Skin of body (tissue), 1 donor: ENCODE measurements at regions not wholly inside any gene's neighbourhood (a gene's known extent, or its start where the extent isn't known, plus 50 kb on each side); places are given as distances from the start of the nearest gene placed in this dataset.

Experiments used
- DNase-seq: peaks from one replicate; lab custom pipeline; 2025; lab: John Stamatoyannopoulos, UW

DNA sequence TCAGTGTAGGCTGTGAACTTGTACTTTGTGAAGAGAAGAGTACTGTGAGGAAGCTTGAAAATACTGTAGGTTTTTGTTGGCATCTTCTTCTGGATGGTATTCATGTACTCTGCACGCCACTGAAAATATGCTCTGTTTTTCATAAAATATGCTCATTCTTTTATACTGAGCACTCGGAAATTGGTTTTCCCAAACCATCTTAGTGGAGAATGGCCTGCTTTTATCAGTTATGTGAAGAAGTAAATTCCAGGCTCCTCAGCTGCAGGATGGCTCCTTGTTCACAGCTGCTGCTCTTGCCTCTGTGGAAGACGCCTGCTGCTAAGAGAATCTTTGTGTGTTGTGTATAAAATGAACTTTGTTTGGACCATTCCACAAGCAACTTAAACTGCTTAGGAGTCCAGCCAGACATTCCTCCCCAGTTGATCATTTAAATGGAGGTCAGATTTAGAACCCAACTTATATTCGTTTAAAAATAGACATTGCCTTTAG is 443.5 kb upstream of the RGS6 start:
- peak; percentile 61 for DNase-seq

DNA sequence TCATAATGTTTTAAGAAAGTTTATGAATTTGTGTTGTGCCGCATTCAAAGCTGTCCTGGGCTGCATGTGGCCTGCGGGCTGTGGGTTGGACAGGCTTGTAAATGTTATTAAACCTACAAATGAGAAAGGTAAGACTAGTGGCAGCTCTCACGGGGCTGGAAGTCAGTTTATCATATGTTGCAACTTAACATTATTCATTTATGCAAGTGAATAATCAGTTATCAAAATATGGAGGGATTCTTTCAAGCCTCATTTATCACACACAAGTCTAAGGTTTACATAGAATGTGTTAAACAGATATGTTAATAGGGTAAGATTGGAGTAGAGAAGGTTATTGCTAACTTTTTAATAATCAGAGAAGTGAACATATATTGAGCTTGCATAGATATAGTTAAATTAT is 442.5 kb upstream of the RGS6 start:
- DNase-seq = no peak

DNA sequence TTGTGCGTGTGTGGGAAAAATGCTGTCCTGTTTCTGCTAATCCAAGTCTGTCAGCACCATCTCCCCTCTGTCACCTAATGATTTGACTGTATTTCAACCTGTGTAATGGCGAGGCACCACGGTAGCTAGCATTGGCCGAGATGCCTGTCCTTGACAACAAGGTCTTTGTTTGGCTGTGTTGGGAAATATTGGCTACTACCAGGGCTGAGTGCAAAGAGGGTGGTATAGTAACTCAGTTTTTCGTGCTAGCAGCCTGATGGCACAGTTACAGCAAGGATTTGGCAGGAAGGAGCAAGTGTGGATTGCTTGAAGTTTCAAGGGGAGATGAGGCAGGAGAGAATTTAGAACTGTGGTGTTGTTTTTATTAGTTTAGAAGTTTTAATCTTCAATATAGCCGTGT is 440.3 kb upstream of the RGS6 start:
- DNase-seq = no peak

DNA sequence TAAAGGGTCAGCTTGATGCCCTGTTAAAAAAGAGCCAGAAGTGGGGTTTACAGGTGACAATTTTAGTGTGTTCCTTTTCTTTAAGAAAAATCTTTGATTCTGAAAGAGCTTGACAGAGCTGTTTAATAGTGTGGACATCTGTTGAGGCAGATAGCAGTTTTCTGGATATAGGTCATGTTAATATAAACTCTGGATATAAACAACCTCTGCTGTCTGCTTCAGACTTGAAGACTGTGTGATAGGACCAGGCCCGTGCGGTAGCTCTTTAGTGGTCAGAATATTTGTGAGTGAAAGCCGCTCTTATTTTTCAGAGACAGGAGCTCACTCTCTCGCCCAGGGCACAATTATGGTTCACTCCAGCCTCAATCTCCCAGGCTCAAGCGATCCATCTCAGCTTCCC is 439.9 kb upstream of the RGS6 start:
- no peak for DNase-seq

DNA sequence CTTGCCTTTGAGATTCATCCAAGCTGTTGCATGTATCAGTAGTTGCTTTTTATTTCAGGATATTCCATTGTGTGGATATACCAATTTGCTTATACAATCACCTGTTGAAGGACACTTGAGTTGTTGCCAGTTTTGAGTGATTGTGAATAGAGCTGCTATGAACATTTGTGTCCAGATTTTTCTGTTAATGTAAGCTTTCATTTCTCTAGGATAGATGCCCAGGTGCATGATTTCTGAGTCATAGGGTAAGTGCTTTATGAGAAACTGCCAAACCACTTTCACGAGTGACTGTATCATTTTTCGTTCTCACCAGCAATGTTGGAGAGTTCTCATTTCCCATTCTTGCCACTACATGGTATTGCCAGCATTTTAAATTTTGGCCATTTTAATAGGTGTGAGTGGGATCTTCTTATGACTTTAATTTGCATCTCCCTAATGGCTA is 434.6 kb upstream of the RGS6 start:
- DNase-seq = no peak

DNA sequence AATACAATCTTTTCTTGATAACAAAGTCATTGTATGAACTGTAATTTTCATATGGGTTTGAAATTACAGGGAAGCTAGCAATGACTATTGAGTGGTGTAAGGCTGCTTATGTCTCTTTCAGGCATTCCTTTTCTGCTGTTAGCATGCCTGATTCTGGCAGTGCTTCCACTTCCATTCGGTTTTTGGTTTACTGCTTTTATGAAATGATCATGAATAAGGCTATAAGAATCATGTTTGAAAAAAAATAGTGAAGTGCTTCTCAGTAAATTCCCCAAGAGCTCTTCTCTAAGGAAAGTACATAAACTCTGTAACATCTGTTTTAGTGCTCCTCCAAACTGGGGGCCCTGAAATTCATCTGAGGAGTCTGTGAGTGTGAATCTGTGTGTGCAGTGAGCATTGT is 434.0 kb upstream of the RGS6 start:
- DNase-seq = peak; percentile 51

DNA sequence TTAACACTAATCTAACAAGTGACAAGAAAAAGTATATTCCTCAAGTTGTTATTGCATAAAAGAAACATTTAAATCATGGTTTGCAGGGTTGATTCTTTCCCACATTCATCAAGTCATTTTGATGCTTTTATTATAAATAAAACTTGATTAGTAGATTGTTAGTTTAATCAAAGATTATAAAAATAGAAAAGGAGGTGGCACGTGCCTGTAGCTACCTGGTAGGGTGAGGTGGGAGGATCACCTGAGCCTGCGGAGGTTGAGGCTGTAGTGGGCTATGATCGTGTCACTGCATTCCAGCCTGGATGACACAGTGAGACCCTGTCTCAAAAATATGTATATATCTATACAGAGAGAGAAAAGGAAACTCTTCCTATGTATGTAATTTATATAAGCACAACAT is 433.2 kb upstream of the RGS6 start:
- DNase-seq = no peak

DNA sequence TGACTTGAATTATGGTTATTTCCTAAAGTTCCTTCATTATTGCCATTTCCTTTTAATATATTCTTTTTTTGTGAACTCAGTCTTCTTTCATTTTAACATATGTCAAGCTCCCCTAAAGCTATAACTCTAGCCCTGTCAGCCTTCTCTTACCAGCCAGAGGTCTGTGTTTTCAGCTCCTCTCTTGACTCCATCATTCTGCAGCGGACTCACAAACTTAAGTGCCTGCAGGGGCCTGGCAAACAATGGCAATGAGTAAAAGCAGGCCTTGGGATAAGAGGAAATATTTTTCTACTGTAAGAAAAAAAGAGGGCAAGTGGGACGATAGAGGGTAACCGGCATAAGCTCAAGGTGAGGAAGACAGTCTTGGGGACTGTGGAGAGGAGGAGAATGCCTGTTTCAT is 424.5 kb upstream of the RGS6 start:
- DNase-seq = no peak

DNA sequence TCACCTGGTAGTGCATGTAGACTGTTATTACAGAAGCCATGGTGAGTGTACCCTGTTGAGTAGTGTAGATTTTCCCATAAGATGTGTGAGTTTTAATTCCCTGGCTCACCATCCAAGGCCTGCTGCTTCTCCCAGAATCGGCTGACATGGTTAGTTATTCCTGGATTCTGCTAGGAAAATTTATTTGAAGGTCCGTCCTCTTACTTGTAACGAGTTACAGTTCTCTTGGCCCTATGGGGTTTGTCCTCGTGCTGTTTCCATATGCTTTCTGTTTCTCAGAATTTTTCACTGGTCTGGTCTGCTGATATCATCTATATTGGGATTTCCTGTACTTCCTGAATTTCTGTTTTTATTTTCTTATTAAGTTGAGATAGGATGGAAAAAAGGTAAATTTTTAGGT is 423.3 kb upstream of the RGS6 start:
- peak; percentile 19 for DNase-seq

DNA sequence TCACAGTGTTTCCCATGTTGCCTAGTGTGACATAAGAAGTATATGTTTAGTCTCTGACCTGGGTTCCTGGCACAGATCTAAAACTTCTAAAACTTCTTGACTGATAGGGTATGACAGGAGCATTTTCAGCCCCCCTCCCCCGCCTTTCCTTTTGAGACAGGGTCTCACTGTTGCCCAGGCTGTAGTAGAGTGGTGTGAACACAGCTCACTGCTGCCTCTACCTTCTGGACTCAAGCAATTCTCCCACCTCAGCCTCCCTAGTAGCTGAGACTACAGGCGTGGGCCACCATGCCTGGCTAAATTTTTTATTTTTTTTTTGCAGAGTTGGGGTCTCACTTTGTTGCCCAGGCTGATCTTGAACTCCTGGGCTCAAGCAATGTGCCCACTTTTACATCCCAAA is 421.1 kb upstream of the RGS6 start:
- DNase-seq = no peak

DNA sequence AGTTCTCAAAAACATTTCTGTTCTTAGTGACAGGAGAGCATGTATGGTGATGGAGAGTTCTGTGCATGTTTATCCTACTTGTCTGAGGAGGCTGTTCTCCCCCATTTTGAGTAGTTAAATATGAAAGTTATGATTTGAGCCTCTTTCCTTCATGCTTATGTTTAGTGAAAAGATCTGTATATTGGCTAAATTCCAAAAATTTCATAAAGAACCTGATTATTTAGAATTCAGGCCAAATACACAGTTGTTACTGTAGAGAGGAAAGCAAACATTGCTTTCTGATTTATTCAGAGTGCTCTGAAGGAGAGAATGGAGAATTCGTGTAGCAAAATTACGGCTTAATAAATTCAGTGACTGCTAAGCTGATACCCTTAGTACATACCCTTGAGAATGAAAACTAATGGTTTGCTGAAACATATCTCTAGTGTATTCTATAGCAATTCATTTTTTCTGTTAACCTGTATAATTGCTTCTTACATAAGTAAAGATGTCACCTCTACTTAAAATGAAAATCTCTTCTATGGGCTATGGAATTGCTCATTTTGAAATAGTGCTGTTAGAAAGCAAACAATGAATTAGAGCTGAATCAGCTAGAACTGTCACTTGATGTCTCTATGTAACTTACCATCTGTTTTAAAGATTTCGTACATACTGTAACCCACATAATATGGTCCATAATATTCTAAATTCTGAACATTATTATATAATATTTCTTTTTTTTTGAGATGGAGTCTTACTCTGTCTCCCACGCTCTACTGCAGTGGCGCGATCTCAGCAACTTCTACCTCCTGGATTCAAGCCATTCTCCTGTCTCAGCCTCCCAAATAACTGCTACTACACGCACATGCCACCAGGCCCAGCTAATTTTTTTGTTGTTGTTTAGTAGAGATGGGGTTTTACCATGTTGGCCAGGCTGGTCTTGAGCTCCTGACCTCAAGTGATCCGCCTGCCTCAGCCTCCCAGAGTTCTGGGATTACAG is 417.0 kb upstream of the RGS6 start:
- no peak for DNase-seq

DNA sequence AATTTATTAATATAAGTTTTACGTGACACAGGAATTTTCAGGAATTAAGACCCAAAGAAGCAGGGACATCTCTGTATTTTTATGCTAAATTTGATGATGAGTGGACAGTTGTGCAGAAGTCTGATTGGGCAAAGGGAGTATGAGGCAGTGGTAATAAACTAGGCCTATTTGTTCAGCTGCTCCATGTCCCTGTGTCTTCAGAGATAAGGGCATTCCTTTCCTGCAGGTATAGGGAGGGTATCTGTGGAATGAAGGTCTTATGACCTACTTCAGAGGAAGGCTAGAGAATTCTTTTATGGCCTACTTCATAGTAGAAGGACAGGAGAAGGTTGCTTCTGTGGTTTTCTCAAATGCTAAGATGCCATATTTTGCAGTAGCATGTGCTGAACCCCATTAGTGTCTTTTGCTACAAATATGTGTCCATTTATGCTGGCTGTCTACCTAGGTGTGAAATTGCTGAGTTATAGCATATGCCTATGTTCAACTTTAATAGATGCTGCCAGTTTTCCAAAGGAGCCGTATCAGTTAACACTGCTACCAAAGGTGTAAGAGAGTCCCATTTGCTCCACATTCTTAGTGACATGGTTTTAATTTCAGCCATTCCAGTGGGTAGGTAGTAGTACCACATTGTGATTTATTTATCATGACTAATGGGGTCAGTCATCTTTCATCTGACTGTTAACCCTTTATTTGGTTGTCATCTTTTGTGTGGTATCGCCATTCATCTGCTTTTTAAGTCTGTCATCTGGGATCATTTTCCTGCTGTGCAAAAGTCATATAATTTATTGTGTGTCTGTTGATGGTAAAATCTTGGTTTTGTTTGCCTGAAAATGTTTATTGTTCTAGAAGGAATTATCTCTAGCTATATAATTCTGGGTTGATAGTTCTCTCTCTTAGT is 410.7 kb upstream of the RGS6 start:
- no peak for DNase-seq

DNA sequence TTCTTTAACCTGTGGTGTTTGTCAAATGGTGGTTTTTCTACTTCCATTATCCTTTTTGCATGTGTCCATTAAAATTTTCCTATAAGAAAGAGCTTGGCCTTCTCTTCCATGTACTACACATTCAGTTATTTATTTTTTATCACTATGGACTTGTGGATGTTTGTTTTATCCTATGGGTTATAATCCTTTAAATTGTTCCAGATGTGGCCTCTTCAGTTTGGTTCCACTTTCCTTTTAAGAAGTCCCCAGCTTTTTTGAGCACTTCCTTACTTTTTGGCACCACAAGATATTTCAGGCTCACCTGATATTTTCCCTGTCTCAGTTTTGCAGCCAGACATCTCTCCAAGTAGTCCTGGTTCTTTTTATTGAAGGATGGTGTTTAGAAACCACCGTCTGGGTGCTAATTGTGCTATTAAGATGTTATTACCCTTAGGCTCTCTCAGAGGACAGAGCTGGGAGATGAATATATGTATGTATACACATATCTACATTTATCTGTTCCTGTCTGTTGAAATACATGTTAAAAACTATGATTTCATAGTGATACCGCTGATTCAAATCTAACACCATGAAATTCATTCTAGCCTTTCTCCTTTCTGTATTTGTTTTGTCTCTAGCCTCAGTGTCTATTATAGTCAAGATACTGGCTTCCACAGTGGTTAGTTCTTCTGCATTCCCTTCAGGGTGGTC is 408.5 kb upstream of the RGS6 start:
- peak; percentile 49 for DNase-seq

DNA sequence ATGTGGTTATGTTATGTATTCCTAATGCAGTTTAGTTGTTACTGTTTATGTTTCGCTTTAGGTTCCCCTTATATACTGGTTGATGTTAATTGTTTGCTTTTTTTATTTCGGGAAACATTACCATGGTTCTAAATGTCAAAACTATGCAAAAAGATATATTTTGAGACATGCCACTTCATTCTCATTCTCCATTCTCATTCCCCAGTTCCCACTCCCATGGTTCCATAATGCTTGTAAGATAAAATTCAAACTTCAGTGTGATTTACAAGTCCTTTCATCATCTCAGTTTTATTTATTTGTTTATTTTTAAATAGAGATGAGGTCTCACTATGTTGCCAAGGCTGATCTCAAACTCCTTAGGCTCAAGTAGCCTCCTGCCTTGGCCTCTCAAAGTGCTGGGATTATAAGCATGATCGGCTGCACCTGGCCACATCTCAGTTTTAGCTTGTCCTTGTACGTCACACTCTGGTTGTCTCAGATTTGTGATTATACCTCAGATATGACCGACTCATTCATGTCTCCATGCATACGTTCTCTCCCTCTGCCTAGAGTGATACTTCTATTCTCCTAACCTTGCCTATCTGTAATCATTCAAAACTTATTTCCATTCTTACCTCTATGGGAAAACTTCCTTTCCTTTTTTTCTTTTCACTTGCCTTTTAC is 407.8 kb upstream of the RGS6 start:
- DNase-seq = no peak

DNA sequence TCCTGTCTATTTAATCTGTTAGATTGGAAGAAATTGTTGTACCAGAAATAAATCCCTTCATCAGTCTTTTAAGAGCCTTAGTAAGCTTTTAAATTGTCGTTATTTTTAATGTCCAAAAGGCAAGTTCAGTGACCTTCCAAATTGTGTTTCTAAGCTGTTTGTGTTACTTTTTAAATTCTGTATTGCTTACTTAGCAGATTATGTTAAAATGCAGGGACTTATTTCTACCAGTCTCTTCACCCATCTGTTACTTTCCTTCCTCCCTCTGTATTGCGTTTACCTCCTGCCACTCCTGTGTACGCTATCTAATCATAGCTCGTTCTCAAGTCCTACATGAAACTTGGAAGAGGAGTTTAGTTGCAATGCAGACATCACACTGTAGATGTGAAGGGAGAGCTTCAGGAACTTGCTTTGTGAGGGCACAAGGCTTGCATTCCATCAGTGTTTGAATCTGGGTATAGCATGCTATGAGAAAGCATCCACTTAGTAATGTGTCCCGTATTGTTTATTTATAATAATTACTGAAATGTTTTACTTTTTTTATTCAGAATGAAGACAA is 406.5 kb upstream of the RGS6 start:
- DNase-seq = no peak

DNA sequence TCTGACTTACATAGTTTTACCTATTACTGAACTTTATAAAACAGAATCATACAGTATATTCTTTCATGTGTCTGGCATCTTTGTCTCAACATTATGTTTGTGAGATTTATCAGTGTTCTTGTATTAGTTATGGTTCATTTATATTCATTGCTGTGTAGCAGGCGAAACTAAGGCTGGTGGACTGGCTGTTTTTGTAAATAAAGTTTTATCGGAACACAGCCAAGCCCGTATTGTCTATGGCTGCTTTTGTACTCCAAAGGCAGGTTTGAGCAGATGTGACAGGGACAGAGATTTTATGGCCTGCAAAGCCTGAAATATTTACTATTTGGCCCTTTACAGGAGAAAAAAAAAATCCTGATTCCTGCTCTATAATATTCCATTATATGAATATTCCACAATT is 405.8 kb upstream of the RGS6 start:
- no peak for DNase-seq

DNA sequence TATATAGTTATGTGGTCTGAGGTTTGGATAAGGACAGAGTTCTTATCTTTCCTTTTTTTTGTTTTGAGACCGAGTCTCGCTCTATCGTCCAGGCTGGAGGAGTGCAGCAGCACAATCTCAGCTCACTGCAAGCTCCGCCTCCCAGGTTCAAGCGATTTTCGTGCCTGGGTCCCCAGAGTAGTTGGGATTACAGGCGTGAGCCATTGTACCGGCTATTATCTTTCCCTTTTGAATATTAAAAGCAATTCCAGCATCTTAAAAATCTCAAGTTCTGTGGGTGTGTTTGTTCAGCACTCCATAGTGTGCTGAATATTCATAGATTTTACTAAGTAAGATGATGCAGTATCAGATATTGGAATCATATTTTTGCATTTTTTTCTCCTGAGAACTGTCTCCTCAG is 404.4 kb upstream of the RGS6 start:
- no peak for DNase-seq

DNA sequence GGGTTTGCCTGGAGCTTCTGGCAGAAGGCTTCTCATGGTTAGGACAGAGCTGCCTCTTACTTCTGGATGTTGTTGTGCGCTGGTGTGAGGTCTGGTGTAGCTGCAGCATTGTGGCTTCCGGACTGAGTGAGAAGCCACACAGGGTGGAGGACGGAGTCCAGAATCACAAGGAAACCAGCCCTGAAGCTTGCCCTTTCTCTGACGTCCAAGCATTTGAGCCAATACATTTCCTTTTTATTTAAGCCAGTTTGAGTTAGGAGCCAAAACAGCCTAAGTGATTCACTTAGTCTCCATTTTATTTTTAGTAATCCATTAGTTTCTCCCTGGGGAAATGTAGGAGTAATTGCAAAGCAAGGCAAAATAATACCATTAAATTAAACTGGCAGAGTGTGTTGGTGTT is 402.4 kb upstream of the RGS6 start:
- DNase-seq = no peak

DNA sequence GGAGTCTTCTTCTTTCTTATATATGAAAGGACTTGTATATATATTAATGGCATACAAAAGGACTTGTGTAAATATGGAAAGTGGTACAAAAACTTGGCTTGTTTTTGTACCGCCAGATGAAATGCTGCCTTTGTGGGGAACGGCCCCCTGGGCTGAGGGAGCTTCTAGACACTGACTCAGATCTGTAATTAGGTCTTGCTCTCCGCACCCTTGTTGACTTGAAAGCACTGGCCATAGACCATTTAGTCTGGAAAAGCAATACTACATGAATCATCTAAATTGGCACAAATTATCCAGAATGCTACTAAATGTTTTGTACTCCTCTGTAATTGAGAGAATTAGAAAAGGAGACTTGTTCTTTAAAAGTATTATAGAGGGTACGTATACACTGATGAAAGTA is 399.9 kb upstream of the RGS6 start:
- DNase-seq = no peak

DNA sequence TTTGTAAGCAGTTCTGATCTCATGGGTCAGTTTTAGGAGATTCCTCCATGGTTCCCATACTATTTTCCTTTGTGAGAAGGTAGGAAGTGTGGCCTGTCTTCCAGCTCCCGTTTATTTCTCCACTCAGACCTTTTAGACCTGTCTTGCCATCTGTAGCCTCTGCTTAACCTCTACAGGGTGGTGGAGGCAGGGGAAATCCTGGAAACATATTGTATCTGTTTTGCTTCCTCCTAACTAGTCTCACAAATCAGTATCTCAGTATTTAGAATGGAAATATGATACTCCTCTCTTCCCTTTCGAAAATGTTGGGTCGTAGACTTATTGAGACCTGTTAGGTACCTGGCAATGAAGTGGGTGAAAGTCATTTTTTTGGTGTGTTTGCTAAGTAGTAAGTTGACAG is 399.4 kb upstream of the RGS6 start:
- DNase-seq = no peak

DNA sequence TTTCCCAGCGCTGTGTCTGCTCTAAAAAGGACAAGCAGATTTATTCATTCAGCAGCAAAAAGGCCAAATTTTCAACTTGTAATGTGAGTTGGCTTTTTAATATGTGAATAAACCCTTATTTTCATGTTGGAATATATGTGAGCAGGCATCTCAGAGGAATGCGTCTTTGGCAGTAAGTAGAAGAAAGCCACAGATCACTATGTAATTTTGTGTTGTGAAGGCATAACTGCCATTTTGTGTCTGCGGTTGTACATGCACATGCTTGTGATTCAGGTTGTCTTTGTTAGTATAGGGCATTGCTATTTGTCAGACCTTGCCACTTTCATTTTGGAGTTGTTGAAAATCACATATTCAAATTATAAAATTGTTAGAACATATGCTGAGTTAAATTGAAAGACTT is 398.8 kb upstream of the RGS6 start:
- no peak for DNase-seq
